DOHH2 (cell line): ENCODE measurements at regions not wholly inside any gene's neighbourhood (a gene's known extent, or its start where the extent isn't known, plus 50 kb on each side); places are given as distances from the start of the nearest gene placed in this dataset.

Source experiments
- CTCF ChIP-seq: fragments of 200-600 bp; sonication (generic); IDR thresholded peaks from one replicate; pipeline ENCODE4 v1.5.1; 2014; ENCODE audit warnings: antibody characterized with exemption, mild to moderate bottlenecking, low read depth, low read length; ENCODE audit not compliant: poor library complexity, severe bottlenecking
- EZH2phosphoT487 ChIP-seq: fragments of 200-600 bp; sonication (generic); IDR thresholded peaks from 2 replicates; pipeline ENCODE4 v1.6.1; 2017; ENCODE audit warnings: borderline replicate concordance, mild to moderate bottlenecking, antibody characterized with exemption, low read length, moderate library complexity, mixed read lengths

- TF ChIP-seq CTCF (no peak), EZH2phosphoT487 (no peak)
These were observed 633.9 kb downstream of the STK39 start for GRCh38 chr2:167613471-167613870.
